HG02884 (cell line): ENCODE measurements at regions not wholly inside any gene's neighbourhood (a gene's known extent, or its start where the extent isn't known, plus 50 kb on each side); places are given as distances from the start of the nearest gene placed in this dataset.

ENCODE experiments used
- ATAC-seq: cut with Tn5 transposase; IDR thresholded peaks from one replicate; pipeline ENCODE4 v1.9.1; 2021; ENCODE audit warnings: mild to moderate bottlenecking, moderate library complexity; ENCODE audit not compliant: unreplicated experiment

DNA sequence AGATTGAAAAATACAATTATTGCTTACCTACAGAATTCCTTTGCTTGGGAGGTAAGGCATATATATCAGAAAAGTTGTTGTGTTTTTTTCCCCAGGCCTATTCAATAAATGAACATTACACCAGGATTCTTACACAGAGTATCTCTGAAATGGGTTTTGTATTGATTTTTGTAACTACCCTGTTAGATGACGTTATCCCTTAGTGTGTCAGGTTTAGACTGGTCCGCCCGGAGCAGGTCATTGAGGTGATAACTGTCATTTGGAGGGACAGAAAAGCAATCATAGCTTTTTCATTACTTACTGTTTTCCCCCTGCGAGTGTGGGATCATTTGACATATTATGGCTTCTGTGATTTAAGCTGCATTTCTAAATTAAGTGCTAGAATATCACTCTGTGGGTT is 715.2 kb upstream of the ADAMTS16 start:
- no peak for ATAC-seq

- ATAC-seq, result no peak
Measured at GRCh38 chr5:4440536-4440935, 699.6 kb upstream of the ADAMTS16 start.

- ATAC-seq, result no peak
Measured at GRCh38 chr5:4442221-4442620, 697.9 kb upstream of the ADAMTS16 start.

- ATAC-seq, result no peak
Measured at GRCh38 chr5:4447657-4448056, 692.5 kb upstream of the ADAMTS16 start.

DNA sequence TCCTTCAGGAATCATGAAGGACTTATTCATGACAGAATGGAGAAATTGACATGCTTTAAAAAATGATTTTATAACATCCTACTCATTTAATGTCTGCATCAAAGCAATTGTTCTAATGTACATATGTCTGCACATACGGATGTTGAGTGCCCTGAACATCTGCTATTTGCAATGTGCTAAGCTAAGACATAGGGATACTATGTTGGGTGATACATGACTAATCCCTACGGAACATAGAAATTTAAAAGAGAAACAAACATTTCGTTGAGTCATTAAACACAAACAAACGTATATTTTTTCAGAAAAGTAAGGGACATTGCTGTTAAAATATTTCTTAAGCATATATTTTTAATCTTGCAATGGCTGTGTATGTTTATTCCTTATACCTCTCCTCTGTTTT is 686.5 kb upstream of the ADAMTS16 start:
- ATAC-seq, result no peak

DNA sequence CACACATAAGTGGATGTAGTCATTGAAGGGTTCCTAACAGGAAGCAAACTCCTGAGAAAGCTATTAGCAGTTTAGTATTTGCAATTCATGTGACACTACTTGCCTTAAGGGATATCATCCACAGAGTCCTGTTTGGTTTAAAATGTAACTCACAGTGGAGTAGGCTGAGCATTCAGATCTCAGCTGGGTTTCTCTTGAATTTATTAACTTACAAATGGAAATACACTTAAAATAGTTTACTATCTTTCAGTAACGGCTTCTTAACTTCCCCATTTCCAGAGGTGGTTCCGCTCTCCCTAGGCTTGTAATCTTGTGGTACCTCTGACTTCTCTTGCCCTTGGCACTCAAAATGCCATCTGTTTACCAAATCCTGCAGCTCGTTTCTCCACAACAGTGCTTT is 660.7 kb upstream of the ADAMTS16 start:
- ATAC-seq, result no peak

GRCh38 chr5:4480528-4481349 is 659.4 kb upstream of the ADAMTS16 start:
- ATAC-seq, result no peak

DNA sequence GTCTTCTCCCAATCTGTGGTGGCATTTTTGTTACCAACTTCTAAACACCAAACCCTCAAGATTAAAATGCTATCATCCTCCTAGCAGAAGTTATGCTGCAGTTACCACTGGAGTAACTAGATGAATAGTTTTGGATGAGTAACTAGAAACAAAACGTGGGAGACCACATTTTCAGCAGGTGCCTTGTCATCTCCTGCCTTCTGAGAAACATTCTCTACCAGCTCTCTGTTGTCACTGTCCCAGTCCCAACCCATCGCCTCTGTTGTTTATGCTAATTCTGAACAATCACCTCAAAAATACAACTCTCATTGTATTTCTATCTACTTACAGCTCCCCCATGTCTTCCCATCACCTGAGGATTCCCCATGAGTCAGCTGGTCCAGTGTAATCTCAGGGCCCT is 652.5 kb upstream of the ADAMTS16 start:
- ATAC-seq, result no peak

DNA sequence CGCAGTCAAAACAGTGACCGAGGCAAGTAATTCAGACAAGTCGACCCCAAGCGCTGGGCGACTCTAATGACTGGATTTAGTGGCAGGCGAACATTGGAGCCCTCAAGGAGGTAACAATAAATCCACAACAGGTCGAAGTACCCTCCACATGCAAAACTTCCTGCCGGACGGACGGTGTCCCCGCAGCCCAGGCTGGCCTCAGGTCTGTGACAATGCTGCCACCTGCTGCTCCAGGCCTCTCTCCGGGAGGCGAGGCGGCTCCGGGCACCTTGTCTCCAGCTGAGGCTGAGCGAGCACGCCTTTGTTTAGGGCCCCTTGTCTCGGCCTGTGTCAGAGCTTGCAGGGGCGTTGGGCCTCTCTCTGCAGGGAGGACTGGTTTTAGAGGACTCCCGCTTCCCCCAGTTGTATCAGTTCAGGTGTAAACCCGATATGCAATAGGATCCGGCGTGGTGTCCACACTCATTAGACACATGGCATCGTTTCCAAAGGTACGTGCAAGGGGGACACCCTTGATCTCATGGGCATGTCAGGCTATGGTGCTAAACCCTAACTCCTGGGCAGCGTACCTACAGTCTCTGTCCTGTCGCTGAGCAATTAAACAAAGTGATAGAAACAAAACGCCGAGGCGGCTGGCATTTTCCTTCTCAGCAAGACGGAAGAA is 628.0 kb upstream of the ADAMTS16 start:
- no peak for ATAC-seq

DNA sequence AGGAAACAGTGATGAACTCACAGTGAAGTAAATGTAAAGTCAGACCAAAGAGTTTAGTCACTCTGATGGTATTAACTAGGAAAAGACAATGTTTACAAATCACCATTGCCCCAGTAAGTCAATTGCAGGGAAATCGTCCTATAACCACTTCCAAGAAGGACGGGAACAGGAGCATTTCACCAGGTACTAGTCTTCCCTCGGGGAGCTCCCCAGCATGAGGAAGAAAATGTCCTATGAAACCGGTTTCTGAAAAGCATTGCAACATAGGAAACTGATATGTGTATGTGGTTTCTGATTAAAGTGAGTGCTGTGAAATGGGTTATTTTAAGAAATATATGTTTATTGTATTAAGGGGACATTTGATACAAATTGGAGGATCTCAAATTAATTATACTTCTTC is 626.7 kb upstream of the ADAMTS16 start:
- ATAC-seq, result no peak

DNA sequence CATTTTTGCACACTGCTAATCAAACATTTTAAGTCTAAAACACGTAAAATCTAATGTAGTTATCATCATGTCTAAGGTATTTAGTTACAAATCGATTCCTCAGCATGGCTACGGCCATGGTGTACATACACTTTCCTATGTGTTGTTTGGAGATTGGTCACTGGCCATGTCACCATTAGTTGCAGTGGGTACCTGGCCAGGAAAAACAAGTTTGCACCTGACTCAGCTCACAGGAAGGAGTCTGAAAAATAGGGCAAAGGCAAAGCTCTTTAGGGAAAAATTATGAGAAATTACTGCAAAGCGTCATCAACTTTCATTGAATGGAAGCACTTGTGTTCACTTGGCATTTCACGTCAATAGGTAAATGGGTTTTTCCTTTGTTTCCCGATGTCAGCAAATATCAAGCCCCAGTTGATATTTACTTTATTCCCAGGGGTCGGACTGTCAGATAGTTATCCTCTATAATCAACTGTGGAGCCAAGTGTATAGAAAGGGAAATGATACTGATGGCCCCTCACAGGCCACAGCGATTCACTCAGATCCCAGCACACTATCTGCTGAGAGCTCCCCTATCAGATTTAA is 626.0 kb upstream of the ADAMTS16 start:
- no peak for ATAC-seq

GRCh38 chr5:4518903-4519672 is 621.0 kb upstream of the ADAMTS16 start:
- no peak for ATAC-seq

- ATAC-seq, result no peak
Measured at GRCh38 chr5:4520559-4520958, 619.6 kb upstream of the ADAMTS16 start.

GRCh38 chr5:4523038-4523437 is 617.1 kb upstream of the ADAMTS16 start:
- ATAC-seq, result no peak

DNA sequence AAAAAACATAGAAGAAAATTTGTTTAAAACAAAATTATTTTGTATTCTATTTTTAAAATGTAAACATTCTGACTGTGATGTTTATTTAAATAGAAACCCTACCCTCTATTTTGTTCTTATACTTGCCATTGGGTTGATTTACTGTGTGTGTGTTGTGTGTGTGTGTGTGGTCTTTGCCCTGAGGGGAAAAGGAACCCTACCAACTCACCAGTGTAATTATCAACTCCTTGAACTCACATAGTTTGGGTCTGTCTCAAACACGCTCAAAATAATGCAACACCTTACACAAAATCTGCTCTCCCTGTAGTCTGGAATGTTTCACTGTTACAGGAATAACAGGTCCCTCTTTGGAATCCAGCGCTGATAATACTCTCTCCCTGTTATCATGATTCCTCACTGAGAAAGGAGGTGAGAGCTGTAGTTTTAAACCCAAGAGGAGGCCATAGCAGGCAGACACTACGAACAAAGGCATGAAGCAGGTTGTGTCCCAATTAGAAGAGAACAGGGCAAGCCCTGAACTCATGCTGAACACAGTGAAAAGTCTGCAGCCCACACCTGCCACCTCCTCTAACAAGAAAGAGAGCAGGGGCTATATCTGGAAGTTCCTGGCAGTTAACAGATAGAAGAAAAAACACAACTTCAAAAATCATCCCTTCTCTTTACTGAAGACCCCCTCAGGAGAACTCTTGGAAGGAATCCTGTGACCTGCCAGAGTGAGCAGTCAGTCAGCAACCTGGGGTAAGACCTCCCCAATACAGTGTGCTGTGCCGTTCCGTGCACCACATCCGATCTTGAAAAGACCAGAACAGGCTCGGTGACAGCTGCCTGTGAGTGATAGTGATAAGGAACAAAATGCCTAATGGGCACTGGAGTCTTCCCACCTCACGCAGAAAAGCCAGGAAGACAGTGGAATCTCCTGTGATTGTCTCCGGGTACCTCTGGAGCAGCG is 608.1 kb upstream of the ADAMTS16 start:
- ATAC-seq, result no peak

- ATAC-seq, result no peak
Measured at GRCh38 chr5:4532705-4533080, 607.4 kb upstream of the ADAMTS16 start.

- ATAC-seq, result no peak
Measured at GRCh38 chr5:4533457-4534105, 606.5 kb upstream of the ADAMTS16 start.

DNA sequence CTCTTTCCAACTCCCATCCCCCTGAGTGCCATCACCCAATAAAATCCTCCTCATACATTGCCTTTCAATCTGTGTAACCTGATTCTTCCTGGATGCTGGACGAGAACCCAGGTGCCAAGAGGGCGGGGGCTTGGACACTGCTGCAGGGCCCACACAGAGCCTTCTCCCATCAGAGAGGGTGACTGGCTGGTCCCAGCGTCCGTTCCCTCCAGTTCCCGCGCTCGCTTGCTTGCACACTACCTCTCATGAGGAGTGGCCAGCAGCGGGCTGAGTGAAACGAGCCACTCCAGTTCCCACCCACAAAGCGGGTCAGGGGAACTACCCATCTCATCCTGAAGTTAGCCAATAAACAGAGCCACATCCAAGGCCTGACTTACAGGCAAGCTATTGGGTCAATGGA is 602.6 kb upstream of the ADAMTS16 start:
- no peak for ATAC-seq

- no peak for ATAC-seq
Measured at GRCh38 chr5:4540375-4541173, 599.6 kb upstream of the ADAMTS16 start.
